ENCODE measurements at regions not wholly inside any gene's neighbourhood (a gene's known extent, or its start where the extent isn't known, plus 50 kb on each side); places are given as distances from the start of the nearest gene placed in this dataset.
A peak's percentile ranks its signal among the peaks of the same experiment; 100 is the strongest.

- intact Hi-C loops (cut with DNase I): no loop called here
- no peak for ATAC-seq
These were observed 51.0 kb upstream of the ZFP64 start for GRCh38 chr20:52242237-52243230.

More at GRCh38 chr20:52242237-52243230, 51.0 kb upstream of the ZFP64 start:
- Histone ChIP-seq H3K27ac (no peak overlapping the region), H3K9me3 (no peaks in the 10 kb centered on the region), H3K4me3 (no peak overlapping the region), H3K4me1 (no peaks in the 10 kb centered on the region), H3K27me3 (ENCODE audit: low read depth) (peaks cover 6% of the 10 kb centered on the region), H3K36me3 (no peaks in the 10 kb centered on the region)
- TF ChIP-seq CTCF (IDR thresholded peaks at IDR 0.05): peak; percentile 57
- DNase-seq: no peak

Measured in lower lobe of right lung (tissue), 2 donors.